DMS53 (cell line): ENCODE measurements at regions not wholly inside any gene's neighbourhood (a gene's known extent, or its start where the extent isn't known, plus 50 kb on each side); places are given as distances from the start of the nearest gene placed in this dataset.

ENCODE experiments used
- DNase-seq: peaks from one replicate; lab custom pipeline; 2025; lab: John Stamatoyannopoulos, UW

DNA sequence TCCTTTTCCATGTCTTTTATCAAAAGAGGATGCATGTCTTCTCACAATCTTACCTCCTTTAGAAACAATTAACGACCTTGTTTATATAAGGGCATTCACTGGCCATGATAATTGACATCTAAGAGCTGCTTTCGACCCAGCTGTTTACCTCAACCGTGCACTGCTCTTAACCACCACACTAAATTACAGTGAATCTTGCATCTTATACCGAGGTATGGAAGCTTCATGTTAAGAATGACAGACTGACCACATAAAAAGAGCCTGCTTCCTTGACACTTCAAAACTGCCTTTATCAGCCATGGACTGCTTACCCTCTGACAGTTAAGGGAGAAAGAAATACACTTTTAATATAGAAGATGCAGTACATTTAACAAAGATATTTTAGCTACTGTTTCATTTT is 301.7 kb upstream of the LYPLAL1 start:
- no peak for DNase-seq

DNA sequence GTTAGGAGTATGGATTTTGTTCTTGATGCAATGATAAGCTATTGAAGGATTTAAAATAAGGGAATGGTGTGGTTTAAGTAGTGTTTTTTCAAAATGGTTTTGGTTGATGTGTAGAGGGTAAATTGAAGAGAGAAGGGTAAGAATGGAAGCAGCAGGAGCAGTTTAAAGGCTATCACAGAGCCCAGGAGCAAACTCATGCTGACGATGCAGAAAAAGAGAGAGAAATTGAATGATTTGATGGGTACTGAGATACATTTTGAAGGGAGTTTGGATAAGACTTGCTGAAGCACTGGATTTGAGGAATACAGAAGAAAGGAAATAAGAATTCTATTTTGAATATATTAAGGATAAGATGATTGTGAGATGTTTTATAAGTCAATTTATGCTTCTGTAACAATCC is 300.8 kb upstream of the LYPLAL1 start:
- DNase-seq: no peak

DNA sequence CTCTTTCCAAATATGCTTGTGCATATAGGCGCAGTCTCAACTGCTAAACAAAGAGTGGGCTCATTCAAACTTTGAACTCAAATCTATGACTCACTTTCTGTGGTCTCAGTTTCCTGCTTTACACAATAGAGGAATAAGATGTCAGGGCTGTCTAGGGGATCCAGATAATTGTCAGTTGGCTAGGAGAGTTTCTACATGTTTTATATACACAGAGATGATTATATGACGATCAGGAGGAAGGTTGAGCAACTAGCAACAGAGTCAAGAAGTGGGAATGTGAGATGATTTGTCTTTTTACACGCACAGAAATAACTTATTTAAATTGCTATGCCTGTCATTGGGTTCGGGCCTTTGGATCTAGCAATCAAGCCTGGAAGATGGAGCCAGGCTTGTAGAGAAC is 299.4 kb upstream of the LYPLAL1 start:
- DNase-seq: peak; percentile 40

DNA sequence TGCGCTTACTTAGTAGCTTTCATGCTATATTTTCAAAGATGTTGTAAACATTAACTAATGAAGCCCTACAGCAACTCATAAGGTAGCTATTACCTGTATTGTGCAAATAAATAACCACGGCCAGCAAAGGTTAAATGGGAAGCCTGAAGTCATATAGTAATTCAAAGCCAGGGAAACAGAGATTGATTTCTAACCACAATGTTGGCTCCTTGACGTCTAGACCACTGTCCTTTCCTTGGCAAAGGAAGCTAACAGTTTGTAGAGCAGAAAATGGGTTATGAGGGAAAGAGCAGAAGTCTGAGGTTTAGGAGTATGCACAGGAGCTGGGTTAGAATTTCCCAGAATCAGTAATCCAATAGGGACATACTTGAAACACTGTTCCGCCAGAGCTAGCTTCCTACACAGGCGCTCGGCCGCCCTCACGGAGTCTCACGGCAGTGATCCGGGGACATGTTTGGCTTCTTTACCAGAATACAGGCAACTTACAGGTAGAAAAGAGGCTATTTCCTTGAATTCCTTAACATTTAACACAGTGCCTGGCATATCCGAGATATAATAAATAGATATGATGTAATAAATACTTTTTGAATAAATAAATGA is 298.8 kb upstream of the LYPLAL1 start:
- DNase-seq: no peak

DNA sequence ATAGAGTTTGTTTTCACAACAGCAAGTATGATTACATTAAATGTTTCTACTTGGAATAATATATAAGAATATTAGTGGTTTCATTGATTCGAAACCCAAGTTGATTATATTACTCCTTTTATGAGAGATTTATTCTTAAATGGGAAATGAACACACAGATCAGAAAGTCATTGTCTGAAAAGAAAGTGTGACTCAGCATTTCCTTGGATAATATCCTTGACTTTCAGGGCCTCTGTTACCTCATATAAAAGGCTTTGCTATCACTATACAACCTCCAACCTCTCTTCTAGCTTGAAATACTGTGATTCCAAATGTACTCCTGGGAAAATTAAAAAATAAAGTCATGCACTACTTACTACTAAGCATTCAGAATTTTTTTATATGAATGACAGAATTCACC is 295.3 kb upstream of the LYPLAL1 start:
- DNase-seq: peak; percentile 34

DNA sequence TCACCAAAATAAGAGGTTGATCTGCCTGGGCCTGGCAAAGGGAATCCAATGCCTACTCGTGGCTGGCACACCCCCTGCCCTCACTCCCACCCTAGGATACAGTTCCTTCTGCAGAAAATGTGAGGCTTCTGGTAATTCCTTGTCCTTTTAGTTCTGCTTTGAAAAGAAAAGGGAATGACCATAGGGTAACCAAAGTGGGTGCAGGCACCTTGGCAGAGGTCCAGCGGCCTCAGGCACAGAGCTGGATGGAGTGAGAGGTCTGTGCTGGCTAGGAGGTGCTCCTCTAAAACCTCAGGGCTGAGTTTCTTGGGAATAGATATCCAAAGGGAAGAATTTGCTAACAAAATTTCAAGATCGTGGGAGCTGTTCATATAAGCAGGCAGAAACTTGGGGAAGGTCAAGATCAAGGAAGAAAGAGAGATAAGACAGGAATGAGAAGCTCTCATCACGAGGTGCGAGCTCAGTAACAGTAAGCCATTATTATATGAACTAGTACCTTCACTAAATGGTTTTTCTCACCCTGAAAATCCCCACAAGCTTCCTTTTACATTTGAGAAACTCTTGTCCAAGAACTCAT is 293.1 kb upstream of the LYPLAL1 start:
- no peak for DNase-seq

DNA sequence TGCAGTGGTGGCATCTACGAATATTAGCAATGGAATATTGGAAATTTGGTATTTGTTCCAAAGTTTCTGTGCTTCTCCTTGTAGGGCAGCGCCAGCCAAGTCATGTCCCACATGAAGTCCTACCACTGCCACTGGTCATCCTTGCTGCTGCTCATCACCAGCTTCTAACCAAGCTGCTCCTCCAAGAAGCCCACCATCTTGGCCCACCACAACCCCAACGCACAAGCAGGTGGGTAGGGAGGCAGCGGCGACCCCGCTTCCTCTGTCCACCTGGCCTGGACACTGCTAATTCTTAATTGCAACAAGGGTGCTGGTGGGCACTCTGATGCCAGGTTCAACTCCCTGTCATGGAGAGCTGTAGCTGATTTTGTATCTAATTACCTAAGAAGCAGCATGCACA is 291.2 kb upstream of the LYPLAL1 start:
- DNase-seq: no peak

DNA sequence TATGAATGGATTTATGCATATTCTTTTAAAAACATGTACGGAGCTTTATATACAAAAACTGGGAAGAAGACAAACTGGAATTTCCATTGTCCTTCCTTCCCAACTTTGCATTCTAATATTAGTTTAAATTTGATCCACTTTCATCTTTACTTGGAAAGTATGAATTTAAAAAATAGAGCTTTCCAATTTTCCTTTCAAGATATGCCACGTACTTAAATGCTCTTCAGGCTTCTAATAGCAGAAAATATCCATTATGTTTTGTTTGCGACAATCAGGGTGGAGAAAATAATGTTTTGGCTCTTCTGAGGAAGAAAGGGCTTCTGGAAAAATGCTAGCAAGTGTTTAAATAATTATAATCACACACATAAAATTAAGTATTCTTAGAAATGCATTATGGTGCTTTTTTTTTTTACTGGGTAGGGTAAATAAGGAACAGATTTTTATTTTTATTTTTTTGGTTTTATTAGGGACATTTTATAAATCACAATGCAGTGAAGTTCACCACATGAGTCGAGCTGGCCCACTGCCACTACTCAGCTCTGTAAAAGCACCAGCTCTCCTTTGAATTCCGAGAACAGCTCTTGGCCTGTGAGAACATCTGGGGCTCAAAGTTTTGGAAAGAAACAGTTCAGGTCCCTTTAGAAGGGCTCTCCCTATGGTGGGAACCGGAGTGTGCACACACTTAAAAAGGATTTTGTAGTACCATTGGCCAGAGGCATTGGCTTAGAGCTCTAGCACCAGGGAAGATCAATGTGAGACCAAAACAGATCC is 287.4 kb upstream of the LYPLAL1 start:
- no peak for DNase-seq

DNA sequence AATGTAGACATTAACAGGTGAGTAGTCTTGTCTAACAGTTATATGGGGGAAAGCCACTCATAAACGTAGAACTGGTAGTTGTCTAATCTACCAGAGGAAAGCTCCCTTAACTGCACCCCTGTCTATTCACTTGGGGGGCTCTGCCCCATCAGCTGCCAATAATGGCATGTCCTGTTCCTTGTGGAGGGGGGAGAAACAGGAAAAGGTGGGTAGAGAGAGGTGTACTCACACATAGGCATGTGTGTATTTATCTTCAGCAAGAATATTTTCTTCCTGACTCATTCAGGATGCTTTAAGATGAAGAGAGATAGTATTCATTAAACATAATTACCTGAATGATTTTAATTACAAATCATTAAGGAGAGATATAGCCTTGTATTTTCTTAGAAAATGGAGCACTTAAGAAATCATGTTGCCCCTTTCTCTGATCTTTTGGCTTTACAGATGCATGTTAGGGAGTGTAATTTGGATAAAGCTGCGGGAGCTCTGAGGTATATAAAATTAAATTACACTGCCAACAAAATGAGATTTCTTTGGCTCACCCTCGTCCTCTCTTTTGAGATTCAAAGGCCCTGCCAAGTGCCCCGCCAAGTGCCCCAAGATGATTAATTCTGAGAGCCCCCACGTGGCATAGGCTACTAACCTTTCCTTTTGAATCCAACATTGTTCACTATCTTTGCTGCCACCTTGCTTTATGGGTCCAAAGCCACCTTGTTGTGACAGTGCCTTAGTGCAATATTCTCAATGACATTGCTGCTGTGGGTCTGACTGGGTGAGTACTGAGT is 286.3 kb upstream of the LYPLAL1 start:
- DNase-seq: no peak

DNA sequence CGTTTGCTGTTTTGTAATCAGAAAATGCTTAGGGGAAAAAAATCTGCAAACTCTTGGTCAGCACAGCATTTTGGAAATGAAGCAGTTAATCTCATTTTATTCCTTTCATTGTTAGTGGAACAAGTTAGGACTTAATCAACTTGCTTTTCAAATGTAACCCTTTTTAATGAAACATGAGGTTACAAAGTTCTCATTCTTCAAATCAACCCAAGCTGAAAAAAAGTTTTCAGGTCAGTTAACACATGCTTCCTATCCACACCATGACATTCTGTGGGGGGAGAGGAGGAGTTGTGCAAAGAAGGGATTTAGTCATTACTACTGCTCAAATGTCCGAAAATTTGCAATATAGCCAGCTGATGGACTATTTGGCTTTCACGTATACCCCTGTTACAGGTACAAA is 283.2 kb upstream of the LYPLAL1 start:
- no peak for DNase-seq

DNA sequence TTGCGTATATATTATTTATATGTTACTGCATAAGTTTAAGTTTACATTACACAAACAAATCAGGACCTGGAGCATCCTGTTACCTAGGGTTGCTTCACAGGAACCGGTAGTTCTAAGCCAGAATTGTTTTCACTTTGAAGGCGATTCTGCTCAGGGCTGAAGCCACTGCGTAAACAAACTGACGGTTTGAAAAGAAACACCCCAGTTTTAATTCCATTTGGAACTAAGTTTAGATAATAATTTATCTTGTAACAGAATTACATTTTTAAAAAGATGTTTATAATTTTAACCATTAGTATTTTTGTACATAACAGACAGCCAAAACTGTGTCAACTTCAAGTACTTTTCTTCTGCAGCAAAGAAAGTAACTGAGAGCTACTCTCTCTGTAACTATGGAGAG is 282.1 kb upstream of the LYPLAL1 start:
- DNase-seq: no peak

DNA sequence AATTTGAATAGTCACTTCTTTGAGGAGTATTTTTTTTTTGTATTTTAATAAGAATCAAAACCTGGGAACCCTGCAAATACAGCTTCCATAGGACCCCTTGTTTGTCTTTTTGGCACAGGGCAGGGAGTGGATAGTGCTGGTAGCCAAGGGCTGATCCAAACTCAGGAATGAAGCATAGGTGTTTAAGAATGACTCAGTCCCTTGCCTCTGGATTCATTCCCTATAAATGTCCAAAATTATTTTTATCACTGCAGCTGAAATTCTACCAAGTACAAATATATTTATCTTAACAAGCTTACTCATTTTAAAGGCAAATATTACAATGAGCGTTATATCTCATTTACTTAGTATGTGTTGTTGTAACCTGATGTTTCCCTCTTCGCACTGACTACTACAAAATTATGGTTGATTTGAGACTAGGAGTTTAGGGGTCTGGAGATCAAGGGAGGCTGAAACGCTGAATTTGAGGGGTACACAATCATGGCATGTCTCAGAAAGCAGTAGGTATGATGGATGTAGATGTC is 278.6 kb upstream of the LYPLAL1 start:
- DNase-seq: no peak

DNA sequence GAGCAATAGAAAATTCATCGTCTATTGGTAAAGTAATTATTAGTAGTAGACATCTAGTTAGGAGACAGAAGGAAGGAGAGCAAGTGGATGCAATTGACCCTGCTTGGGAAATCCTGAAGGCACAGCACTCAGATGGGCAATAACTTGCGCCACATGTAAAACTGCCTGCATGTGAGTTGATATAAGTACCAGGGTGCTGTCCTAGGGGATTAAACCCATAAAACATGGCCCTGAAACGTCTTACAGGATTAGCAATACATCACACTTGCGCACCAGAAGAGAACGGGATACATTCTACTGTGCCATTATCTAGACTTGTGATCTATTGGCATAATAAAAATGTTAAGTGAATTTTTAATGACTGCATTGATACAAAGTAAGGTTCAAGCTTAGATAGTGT is 277.5 kb upstream of the LYPLAL1 start:
- DNase-seq: no peak

DNA sequence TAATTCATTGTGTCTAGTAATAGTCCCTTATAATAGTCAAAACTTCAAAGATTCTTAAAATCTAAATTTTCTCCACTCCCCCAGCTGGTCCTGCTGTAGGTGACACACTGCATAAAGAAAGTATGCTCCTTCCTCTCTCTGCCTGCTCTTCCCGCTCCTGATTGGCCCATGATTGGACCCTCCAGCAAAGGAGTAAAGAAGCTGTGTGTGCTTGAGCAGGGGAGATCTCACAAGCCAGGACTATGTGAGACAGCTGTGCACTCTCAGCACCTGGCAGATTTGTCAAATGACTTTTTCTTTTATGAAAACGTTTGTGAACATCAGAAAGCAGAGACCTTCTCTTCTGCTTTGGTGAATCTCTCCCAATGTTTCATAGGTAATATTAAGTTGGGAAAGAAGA is 274.8 kb upstream of the LYPLAL1 start:
- DNase-seq: no peak

DNA sequence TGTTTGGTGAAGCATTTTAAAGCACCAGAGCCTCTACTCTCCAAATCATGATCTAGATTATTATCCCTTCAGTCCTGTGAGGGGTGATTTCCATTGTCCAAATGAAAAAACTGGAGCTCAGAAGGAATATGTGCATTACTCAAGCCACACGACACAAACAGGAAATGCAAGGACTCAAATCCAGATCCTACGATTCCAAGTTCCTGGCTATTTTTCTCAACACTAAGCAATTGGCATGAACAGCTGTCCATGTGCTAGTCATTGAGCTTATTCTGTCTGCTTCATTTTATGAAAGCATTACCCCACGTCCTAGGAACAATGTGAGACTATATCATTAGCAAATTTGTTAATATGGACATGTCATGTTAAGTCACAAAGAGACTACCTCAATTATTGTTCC is 273.1 kb upstream of the LYPLAL1 start:
- no peak for DNase-seq

DNA sequence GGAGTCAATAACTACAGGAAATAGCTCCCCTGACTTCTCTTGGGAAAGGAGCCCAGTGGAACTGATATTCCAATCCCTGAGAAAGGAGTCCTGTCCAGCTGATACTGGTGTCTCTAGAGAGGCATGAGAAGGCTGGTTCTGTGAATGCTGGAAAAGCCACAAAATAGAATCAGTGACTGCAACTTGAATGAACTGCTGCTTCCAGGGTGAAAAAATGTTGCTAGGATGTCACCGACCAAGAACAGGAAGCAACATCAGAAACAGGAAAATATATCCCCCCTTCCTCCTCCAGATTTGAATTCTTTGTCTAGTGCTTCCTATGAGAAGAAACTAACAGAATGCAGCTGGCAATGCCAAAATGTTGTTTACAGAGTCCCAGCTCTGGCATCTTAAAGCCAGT is 269.3 kb upstream of the LYPLAL1 start:
- no peak for DNase-seq

DNA sequence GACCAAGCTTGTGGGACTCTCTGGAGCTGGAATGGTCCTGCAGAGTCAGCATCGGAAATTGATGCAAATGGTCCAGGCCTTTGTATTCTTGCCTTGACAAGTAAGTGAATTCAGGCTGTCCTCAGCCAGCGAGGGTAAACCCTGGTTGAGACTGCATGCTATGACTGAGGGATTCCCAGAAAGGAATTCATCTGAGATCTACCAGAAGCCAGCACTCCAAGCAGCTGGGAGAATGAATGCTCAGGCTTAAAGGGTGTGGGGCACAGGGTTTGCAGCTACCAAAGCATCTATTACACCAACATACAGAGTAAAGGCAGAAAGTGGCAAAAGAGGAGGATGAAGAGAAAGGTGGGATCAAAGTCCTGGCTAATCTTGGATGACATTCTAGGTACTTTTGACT is 257.0 kb upstream of the LYPLAL1 start:
- no peak for DNase-seq

DNA sequence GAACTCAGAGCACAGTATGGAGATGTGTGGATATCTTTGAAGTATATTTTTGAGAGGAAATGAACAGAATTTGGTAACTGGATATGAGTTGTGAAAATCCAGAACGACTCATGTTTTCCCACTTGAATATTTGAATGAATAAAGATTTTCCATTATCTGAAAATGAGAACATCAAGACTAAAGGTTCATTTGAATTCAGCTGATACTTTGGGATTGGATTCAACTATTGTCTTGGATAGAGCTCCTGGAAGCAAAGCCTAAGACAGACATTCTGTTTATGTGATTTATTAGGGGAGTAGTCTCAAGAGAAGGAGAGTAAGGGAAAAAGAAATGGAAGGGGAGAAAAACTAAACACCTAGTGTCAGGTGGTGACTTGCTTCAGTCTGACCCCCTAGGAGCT is 256.0 kb upstream of the LYPLAL1 start:
- no peak for DNase-seq

DNA sequence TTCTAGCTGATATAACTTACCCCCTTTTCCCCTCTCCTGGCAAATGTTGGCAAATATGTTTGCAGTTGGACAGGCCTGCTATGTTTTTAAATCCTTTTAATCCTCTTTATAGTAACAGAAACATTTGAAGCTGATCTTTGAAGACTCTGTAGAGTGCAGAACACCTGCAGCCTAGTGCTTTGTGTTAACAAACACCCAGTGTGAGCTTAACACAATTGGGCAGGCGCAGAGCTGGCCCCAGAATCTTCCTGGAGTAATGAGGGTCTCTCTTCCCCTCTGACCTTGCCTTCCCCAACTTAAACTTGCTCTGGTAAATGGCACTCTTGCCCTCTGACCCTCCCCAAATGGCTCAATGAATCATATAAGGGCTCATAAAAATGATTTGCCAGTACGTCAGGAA is 247.9 kb upstream of the LYPLAL1 start:
- peak; percentile 11 for DNase-seq

DNA sequence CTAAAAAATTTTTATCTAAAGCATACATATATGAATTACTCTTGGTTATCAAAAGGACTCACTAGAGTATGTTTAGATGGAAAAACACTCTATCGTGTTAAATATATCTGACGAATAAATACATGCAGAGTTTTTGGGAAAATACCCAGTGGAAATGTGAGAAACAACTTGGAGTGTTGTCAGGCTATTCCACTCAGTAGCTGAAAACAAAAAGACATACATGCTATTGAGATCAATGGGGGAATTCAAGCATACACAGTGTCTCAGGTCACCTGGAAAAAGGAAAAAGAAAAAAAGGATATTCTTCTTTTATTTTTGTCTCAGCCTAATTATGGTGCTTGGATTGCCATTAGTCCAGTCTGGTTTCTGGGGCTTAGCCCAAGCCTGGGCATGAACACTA is 247.0 kb upstream of the LYPLAL1 start:
- no peak for DNase-seq

DNA sequence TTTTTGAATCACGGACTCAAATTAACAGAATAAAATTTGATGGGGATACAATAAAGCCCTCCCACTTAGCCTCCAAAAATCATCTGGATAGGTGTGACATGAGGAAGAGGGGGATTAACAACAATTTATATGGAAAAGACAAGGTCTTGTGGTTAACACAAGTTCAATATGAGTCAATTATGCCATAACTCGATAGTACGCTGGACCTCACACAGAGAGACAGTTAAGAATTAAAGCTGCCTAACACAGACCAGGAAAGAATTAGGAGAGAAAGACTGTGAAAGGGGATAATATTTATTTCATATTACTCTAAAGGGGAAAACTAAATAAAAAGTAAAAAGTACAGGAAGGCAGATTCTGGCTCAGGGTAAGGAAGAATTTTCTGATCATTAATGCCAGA is 243.7 kb upstream of the LYPLAL1 start:
- DNase-seq: no peak

DNA sequence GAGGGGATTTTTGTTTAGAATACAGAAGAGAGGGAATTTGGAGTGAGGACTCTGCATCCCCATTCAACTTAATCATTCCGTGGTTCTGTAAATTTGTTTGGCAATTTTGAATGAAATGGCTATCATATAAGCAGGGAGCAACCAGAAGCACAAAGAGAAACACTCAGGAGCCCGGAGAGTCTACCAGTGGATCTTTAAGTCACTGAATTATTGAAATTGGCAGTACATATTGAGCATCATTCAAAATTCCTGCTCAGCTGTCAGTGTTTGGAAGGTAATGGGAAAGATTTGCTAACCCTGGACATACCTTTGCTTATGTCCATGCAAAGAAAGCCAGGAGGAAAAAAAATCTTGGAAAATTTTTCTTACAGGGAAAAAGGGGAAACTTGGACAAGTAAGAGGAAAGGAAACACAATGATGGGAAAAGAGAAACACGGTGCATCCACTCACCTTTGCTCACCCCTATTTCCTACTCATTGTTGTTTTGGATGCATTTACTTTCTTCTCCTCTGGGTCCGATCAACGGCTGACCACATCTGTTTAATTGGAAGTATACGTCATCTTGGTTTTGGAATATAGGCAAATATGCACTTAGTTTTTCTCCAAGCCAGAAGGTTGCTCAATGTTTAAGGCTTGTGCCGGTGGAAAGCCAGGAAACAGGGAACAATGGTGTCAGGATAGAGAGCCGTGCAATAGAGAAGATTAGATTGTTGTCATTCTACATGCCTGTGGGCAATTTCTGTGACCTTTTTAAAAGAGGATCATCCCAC is 243.0 kb upstream of the LYPLAL1 start:
- no peak for DNase-seq
